ACHN (cell line): ENCODE measurements at regions not wholly inside any gene's neighbourhood (a gene's known extent, or its start where the extent isn't known, plus 50 kb on each side); places are given as distances from the start of the nearest gene placed in this dataset.
"Not testable (repeated sequence)": the region's sequence is repeated elsewhere in the genome, so short reads cannot be mapped to it uniquely, and the experiment has no call there.

Source experiments
- DNase-seq: peaks from one replicate; pipeline ENCODE4 v3.0.0-alpha.2; 2015
- in situ Hi-C: cut with HindIII; loops from 2 replicates; pipeline ENCODE4 v1.10.0; 2017; ENCODE audit warnings: low sequenced_read_pairs, low pct_ligation_motif_present, low pct_unique_long_range_greater_than_20kb

DNA sequence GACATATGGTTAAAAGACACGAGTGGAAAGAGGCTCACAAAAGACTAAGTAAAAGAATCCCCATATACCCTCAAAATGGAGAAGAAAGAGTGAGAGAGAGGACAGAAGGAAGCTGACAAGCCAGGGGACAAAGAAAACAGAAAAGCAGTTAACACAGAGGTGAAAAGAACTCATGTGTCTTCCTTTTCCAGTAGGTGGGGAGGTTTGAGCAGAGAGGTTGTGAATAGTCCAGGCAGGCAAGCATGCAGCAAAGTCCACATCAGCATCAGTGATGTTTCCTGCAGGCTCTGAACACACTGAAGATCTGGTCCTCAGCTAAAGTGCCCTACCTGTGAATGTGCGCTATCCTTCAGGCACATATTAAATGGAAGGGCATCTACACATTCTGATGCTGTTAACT is 196.5 kb upstream of the IRAK1BP1 start:
- in situ Hi-C loops = no loop called here
- no peak for DNase-seq

- not testable (repeated sequence) for DNase-seq
Observed at GRCh38 chr6:78676069-78677007, 191.0 kb upstream of the IRAK1BP1 start.

DNA sequence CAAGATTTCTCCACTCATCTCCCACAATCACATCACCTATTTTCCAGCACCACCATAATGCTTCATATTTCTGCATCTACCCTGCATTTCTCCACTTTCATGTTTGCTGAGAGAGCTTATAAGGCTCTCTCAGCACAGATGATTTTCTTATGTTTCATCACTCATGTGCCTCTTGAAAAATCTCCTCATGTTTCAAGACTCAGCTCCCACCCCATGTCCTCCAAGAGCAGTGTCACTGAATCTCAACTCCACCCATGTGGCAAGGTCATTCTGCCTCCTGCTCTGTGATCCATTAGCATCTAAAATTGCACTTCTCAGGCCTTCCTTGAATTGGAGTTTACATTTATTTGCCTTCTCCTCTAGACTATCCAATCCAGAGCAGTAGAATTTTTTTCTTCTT is 178.7 kb upstream of the IRAK1BP1 start:
- no peak for DNase-seq
- in situ Hi-C loops = no loop called here

More at GRCh38 chr6:78676069-78677007, 191.0 kb upstream of the IRAK1BP1 start:
- in situ Hi-C loops = not testable (repeated sequence)

DNA sequence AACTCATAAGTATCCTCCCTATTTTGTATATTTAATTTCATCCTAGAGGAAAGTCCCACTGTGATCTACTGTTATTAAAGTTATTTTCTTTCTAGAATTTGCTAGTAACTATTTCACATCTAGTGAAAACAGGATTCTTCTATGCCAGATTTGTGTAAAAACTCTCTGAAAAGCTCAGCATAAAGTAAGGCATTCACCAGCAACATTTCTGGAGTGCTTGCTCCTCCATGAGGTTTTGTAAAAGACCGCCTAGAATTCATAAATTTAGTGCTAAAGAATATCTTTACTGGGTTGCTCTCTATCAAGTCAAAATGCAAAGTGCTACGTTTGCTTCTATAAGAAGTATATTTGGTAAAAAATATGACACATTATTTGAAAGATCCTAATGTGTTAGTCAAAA is 173.5 kb upstream of the IRAK1BP1 start:
- in situ Hi-C loops = no loop called here
- no peak for DNase-seq

DNA sequence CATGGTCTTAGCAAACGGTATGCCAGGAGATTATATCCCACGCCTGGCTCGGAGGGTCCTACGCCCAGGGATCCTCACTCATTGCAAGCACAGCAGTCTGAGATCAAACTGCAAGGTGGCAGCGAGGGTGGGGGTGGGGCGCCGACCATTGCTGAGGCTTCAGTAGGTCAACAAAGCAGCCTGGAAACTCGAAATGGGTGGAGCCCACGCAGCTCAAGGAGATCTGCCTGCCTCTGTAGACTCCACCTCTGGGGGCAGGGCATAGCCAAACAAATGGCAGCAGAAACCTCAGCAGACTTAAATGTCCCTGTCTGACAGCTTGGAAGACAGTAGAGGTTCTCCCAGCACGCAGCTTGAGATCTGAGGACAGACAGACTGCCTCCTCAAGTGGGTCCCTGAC is 172.7 kb upstream of the IRAK1BP1 start:
- in situ Hi-C loops, DNase-seq: not testable (repeated sequence)

DNA sequence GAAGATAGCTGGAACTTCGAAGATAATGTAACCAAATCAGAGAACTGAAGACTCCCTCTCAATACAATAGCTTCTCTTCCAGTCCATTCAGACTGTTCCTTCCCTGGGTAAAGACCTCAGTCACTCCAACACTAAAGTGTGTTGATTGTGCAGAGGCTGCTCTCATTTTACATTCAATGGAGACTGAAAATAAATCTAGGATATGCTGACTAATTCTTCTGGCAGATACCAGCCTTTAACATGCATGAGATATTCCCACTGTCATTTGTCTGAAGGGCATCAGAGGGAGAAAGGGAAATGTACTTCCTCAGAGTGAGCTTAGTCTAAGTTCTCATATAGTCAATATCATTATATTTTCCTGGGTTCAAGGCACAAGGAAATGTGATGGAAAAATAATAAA is 166.4 kb upstream of the IRAK1BP1 start:
- no peak for DNase-seq
- in situ Hi-C loops = no loop called here

GRCh38 chr6:78701407-78701806 is 165.9 kb upstream of the IRAK1BP1 start:
- DNase-seq = no peak
- in situ Hi-C loops = no loop called here

- DNase-seq = no peak
- in situ Hi-C loops = no loop called here
Observed at GRCh38 chr6:78709021-78709420, 158.3 kb upstream of the IRAK1BP1 start.

DNA sequence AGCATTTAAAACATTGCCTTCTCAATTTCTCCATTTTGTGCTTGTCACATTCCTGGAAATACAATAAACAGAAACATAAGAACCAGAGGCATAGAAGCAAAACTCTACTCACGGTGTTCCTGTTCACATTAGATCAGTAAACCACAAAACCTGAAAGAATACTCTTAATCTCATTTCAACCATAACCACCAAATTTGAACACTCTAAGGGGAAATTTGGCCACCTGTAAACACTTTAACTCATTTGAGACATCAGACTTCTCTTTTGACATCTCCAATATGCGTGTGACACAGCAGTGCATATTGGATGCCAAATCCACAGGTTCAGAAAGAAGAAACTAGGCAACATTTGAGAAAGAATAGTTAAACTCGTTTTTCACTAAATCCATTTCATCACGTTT is 153.8 kb upstream of the IRAK1BP1 start:
- in situ Hi-C loops = no loop called here
- DNase-seq = no peak

DNA sequence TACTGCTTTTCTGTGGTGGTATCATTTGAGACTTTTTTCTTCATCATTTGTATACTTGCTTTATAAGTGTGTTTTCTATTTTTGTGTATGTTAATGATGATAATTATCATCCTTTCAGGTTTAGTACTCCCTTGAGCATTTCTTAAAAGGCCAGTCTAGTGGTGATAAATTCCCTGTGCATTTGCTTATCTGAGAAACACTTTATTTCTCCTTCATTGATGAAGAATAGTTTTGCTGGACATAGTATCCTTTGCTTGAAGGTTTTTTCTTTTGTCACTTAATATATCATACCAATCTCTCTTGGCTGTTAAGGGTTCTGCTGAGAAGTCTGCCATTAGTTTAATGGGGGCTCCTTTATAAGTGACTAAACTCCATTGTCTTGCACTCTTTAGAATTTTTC is 123.2 kb upstream of the IRAK1BP1 start:
- in situ Hi-C loops = no loop called here
- no peak for DNase-seq

DNA sequence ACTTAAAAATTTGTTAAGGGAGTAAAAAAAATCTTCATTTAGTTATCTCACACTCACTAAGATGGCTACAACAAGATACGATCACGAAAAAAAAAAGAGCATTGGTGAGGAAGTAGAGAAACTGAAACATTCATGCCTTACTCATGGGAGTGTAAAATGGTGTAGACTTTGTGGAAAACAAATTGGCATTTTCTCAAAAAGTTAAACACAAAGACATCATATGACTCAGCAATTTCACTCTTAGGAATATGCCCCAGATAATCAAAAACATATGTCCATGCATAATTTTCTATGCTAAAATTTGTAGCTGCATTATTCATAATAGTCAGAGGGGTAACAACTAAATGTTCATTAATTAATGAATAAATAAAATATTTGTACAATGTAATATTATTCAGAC is 120.9 kb upstream of the IRAK1BP1 start:
- DNase-seq = no peak
- in situ Hi-C loops = no loop called here

DNA sequence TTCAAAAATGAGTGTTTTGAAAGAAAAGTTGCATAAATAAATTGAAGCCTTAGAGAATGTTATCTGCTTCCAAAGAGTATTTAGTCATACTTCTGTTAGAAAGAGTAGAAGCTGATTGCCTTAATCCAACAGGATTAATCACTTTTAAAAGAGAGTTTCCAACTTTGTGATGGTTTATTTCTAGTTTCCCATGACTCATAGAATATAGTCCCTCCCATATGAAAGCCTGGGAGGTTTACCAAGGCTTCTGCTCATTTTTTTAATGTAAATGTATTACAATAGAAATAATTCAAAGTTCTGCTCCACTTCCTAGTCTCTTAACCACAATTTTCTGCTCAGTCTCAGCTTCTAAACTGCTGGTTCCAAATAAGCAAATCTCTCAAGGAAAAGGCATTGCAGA is 118.0 kb upstream of the IRAK1BP1 start:
- no peak for DNase-seq
- in situ Hi-C loops = no loop called here

DNA sequence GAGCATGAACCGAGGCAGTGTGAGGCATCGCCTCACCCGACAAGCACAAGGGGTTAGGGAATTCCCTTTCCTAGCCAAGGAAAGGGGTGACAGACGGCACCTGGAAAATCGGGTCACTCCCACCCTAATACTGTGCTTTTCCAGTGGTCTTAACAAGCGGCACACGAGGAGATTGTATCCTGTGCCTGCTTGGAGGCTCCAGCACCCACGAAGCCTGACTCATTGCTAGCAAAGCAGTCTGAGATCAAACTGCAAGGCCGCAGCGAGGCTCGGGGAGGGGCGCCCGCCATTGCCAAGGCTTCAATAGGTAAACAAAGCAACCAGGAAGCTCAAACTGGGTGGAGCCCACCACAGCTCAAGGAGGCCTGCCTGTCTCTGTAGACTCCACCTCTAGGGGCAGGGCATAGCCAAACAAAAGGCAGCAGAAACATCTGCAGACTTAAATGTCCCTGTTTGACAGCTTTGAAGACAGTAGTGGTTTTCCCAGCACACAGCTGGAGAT is 109.0 kb upstream of the IRAK1BP1 start:
- in situ Hi-C loops, DNase-seq: not testable (repeated sequence)

DNA sequence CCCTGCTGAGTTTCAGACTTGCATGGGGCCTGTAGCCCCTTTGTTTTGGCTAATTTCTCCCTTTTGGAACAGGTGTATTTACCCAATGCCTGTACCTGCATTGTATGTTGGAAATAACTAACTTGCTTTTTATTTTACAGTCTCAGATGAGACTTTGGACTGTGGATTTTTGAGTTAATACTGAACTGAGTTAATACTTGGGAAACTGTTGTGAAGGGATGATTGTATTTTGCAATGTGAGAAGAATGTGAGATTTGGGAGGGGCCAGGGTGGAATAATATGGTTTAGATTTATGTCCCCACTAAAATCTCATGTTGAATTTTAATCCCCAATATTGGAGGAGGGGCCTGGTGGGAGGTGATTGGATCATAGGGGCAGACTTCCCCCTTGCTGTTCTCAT is 99.1 kb upstream of the IRAK1BP1 start:
- no peak for DNase-seq
- in situ Hi-C loops = no loop called here

GRCh38 chr6:78770765-78771164 is 96.6 kb upstream of the IRAK1BP1 start:
- peak; percentile 3 for DNase-seq
- in situ Hi-C loops = no loop called here

DNA sequence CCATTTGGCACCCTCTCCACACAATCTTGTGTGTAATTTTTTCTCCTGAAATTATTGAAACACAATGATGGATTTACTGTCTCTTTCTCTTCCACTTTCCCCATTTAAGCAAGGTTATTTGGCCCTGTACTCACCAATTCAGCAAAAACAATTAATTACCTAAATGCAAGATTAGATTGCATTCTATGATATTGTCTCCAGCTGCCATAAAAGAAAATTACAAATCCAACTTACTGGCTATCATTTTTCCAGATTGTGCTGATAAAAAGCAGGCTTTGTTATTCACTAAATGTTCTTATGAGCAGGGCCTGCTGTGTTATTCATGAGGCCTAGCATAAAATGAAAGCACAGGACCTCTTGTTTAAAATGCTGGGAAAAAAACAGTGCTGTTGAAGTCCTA is 95.8 kb upstream of the IRAK1BP1 start:
- in situ Hi-C loops = no loop called here

DNA sequence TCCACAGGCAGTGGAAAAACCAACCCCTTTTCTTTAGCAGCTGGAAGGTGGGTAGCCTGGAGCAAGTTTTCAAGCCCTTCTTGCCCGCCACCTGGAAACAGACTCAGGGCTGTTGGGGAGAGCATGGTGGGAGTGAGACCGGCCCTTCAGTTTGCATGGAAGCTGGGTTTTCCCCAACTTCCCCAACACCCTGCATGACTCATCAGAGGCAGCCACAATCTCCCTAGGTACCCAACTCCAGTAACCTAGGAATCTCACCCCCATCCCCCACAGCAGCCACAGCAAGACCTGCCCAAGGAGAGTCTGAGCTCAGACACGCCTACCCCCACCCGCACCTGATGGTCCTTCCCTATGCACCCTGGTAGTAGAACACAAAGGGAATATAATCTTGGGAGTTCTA is 86.3 kb upstream of the IRAK1BP1 start:
- in situ Hi-C loops = no loop called here

More for the DNA sequence above, 95.8 kb upstream of the IRAK1BP1 start:
- DNase-seq = no peak

GRCh38 chr6:78783366-78783765 is 84.0 kb upstream of the IRAK1BP1 start:
- DNase-seq, in situ Hi-C loops: not testable (repeated sequence)

More for the DNA sequence above, 86.3 kb upstream of the IRAK1BP1 start:
- DNase-seq = no peak

DNA sequence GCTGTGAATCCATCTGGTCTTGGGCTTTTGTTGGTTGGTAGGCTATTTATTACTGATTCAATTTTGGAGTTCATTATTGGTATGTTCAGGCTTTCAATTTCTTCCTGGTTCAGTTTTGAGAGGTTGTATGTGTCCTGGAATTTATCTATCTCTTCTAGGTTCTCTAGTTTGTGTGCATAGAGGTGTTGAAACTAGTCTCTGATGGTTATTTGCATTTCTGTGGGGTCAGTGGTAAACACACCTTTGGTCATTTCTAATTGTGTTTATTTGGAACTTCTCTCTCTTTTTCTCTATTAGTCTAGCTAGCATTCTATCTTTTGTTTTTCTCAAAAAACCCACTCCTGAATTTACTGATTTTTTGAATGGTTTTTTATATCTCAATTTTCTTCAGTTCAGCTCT is 70.1 kb upstream of the IRAK1BP1 start:
- no peak for DNase-seq
- in situ Hi-C loops = no loop called here

DNA sequence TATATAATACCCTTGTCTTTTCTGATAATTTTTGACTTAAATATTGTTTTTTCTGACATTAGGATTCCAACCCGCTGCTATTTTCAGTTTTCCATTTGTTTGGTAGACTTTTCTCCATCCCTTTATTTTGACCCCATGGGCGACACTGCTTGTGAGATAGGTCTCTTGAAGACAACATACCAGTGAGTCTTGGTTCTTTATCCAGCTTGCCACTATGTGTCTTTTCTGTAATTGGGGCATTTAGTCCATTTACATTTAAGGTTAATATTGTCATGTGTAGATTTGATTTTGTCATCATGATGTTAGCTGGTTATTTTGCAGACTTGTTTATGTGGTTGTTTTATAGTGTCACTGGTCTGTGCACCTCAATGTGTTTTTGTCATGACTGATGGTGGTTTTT is 67.7 kb upstream of the IRAK1BP1 start:
- in situ Hi-C loops = no loop called here
- no peak for DNase-seq
